ENCODE measurements at regions not wholly inside any gene's neighbourhood (a gene's known extent, or its start where the extent isn't known, plus 50 kb on each side); places are given as distances from the start of the nearest gene placed in this dataset.

DNA sequence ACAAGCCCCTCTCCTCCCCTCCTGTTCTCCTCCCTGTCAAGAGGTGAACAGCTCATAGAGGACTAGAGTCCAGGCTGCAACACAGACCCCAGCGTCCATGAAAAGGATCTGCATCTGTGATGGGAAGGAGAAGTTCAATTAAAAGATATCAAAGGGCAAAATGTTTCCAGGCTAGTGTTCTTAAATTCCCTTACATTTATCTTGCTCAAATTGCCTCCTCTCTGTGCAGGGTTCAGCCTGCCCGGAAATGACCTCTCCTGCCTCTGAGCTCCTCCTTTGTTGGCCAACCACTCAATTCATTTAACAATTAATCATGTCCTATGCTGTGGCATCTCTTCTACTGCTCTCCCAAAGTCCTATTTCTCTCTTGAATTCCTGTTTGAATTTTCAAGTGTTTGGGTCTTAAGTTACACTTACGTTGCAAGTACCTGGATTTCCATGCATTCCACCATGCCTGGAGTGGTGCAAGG, 105.3 kb downstream of the TSN start:
- no peak for DNase-seq

- no peak for DNase-seq
These were observed 106.8 kb downstream of the TSN start for GRCh38 chr2:121862286-121862685.

GRCh38 chr2:121865914-121866313, 110.5 kb downstream of the TSN start:
- DNase-seq = no peak

DNA sequence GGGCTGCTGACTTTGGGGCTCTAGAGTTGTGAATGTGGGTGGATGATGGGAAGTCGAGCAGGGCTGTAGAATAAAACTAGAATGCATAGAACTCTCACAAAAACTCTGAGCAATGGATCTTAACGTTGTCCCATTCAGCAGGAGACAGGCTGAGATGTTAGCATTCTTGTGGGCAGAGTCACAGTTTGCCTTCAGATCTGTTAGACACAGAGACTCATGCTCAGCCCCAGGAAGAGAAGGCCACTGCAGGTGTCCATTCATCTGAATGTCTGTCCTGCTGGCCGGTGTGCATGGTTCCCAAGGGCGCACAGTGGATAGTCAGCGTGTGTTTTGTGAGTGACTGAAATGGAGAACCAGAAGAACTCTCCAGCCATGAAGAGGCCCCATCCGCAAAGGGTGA, 111.3 kb downstream of the TSN start:
- no peak for DNase-seq

GRCh38 chr2:121868652-121869051, 113.2 kb downstream of the TSN start:
- no peak for DNase-seq

DNA sequence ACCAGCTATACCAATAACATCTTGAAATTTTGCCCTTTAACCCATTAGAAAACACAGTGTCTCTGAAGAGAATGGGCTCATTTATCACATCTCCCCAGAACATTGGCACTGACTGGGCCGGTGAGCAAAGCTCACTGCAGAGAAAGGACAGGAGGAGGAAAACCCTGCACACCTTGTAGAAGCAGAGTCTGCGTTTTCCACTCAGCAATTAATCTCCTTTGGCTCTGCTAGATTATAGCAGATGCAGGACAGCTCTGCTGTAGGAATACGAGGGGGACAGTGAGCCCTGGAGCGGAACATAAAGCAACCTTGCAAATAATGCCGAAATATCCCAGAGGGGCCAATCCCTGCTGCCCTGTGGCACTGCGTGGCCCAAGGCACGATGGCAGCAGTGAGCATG, 113.9 kb downstream of the TSN start:
- DNase-seq = no peak

GRCh38 chr2:121869873-121870272, 114.4 kb downstream of the TSN start:
- DNase-seq = no peak

- DNase-seq = no peak
These were observed 117.2 kb downstream of the TSN start for GRCh38 chr2:121872651-121873050.

- no peak for DNase-seq
These were observed 118.4 kb downstream of the TSN start for GRCh38 chr2:121873864-121874263.

DNA sequence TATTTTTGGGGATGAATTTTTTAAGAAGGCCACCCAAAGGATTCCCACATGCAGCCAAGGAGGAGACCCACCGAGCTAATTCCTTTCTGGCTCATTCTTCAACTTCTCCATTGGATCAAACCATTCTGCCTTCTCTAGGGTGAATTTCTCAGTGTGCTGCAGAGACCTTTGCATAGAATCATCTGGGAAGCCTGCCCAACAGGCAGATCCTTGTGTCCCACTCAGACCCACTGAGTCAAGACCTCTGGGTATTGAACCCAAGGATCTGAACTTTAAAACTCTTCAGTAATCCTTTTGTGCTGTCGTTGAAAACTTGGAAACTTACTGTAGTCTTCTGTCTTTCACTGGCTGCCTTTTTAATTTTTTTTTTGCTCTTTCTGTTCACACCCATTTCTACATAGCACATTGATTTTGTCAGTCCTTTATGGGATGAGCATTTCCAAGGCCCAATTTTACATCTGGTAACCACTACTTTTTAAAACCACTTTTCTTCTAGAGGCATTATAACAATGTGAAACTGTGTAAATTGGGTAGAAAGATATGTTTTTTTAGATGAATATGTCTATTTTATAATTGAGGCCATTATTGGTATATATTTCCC, 120.2 kb downstream of the TSN start:
- DNase-seq = no peak

GRCh38 chr2:121877366-121877765, 121.9 kb downstream of the TSN start:
- no peak for DNase-seq

DNA sequence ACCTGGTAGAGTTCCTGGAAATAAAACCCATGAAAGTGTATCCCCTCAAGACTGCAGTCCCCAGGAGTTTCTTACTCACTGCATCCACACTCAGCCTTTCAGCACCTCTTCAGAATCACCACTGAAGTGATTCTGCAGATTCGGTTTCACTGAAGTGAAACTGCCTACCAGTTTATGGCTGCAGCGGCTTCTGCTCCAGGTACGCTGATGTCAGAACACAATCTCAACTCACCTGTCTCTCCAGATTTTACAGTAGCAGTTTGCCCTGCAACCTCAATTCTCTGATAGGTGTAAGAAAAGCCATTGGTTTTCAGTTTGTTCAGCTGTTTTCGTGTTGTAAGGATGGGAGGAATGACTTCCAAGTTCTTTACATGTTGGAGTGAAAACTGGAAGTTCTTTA, 124.8 kb downstream of the TSN start:
- DNase-seq = no peak

DNA sequence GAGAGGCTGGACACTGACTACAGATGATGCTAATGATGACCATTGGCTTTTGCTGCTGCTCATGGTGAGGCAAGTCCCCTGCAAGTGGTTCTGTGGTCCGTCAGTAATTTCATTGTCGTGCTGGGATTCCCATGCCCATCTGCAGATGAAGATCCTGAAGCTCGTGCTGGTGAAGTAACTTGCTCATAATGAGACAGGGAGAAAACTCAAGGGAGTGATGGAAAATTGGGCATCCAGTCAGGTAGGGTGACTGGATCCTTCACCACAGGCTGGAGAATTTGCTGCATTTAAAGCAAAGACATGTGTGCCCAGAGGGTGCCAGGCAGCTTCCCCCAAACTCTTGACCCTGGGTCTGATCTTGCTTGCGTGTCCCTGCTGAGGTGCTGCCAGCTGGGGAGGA, 125.6 kb downstream of the TSN start:
- no peak for DNase-seq

DNA sequence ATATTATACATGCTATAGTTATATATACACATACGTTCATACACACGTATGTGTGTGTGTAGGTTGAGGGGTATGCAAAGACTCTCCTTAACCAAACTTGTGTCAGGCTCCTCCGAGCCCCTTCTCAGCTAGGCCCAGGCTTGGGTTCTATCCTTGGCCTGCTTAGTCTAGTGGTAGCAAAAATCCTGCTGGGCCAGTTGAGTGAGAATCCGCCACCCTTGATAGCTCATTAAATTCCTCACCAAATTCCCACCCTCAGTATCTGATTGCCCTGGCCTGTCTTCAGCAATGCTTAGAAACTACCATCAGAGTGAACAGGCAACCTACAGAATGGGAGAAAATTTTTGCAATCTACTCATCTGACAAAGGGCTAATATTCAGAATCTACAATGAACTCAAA, 126.5 kb downstream of the TSN start:
- DNase-seq = no peak

- no peak for DNase-seq
These were observed 128.6 kb downstream of the TSN start for GRCh38 chr2:121884078-121884477.

DNA sequence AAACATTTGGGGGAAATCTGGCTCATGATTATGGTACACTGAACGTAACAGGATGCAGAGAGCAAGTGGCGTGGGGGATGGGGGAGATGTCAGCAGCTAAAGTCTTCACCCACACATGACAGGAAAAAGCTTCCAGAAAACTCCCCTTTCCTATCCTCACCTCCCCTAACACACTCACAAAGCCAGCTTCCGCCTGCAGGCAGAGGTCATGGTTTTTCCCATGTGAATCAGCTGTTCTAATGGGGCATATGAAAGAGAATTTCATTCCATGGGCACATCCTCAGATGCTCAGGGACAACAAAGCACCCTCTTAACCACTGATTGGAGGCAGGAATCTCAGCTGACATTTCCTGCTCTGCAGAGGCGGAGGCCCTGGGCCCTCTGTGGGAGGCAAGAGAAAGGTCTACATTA, 129.1 kb downstream of the TSN start:
- no peak for DNase-seq

- DNase-seq = no peak
These were observed 130.6 kb downstream of the TSN start for GRCh38 chr2:121886059-121886458.

GRCh38 chr2:121887513-121888188, 132.2 kb downstream of the TSN start:
- DNase-seq = no peak

- no peak for DNase-seq
These were observed 132.7 kb downstream of the TSN start for GRCh38 chr2:121888189-121888557.

DNA sequence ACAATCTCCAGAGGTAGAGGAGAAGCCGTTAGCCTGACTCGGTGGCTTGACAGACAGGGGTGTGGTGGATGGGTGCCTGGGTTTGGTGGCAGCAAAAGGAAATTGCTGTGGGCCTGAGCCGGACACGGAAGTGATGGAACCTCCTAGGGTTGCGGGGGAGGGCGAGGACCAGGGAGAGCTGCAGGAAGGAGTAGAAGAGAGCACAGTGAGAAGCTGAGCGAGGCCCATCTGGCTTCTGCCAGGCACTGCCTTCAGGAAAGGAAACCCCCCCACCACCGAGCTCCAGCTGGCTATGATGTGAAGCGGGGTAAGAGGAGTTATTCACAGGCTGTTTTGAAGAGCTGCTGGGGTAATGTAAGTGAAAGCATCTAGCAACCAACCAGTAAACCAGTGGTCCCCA, 134.6 kb downstream of the TSN start:
- DNase-seq = no peak

DNA sequence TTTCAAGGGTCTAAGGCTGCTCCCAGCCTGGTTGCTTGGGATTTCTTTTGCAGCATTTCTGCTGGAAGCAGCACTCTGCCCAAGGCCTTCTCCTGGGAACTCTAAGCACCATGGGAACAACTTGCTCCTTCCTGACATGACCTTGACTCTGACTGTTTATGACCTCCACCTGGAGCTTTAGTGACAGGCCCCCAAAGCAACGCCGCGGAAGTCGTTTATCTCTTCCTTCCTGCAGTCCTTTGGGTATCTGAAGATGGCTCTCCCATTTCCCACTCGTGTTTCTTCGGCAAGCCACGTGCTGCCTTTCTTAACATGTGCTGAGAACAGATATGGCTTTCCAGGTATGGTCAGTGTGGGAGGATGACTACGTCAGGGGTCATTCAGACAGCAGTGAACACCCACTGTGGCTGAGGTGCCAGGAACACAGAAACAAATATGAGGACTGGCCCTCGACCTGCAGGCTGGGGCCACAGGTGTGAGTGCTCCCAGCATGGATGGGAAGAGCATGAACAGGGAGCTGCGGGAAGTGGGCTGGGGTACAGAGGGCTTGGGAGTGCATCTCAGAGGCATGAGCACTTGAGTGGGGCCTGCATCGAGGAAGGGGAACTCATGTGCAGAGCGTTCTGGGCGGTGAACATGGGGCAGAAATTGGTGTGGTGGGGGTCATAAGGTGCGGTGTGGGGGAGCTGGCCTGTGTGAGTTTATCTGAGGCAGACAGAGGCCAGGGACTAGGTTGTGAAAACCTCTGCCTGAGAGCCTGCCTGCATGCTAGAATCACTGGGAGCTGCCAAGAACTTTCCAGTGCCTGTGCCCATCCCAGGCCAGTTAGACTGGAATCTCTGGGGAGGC, 140.5 kb downstream of the TSN start:
- no peak for DNase-seq

DNA sequence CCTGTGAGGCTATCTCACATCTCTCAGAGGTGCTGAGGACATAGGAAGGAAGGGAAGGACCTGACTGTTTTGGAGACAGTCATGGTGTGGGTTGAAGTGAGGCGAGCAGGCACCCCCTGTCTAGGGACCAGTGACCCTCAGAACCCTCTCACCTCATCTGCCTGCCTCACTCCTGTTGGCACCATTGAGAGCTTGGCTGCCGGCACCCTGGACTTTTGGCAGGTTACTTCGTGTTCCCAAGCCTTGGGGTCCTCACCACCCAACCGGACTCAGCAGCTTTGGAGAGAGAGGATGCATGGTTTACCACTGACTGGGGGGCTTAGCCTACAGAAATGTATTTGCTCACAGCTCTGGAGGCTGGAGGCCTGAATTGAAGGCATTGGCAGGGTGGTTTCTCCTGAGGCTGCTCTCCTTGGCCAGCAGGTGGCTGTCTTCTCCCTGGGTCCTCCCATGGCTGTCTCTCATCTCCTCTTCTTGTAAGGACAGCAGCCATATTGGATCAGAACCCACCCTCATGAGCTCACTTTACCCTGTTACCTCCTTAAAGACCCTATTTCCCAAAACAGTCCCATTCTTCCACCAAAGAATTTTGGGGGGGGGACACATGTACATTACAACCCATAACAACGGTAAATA, 142.0 kb downstream of the TSN start:
- DNase-seq = no peak

DNA sequence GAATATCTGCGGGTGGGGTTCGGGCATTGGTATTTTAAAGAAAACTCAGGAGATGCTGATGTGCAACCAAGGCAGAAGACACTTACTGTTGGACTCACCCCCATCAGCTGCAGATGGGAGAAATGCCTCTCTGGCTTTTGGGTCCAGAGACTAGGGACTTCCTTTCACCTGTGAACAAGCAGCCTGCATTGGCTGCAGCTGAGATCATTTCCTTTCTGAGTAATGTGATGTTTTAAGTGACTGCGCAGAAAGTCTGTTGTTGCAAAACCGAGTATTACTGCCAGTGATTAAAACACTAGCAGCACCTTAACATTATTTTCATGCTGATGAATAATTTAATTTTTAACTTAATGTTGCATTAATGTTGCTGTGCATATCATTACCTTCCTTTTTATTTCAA, 143.0 kb downstream of the TSN start:
- DNase-seq = no peak

GRCh38 chr2:121900391-121900790, 144.9 kb downstream of the TSN start:
- DNase-seq = no peak

Data from CD4-positive, alpha-beta T cell treated with Interleukin-10 for 1 hour (primary cell).